ENCODE measurements at regions not wholly inside any gene's neighbourhood (a gene's known extent, or its start where the extent isn't known, plus 50 kb on each side); places are given as distances from the start of the nearest gene placed in this dataset.

DNA sequence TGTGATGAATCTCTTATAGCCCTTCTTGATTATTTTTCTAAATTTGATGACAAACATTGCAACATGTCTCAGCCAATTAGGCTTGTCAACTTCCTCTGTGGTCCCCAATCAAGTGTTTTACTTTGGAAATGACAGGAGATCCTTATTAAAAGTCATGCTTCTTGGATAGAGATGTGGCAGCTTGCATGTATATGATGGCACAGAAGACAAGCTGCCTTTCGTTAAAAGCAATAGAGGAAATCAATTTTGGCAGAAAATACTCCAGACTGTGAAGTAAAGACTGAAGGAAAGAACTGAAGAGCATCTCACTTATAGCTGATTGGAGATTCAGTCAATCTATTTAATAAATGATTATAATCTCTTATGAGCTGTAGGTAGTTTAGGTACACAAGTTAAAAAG lies 419.6 kb downstream of the PCDH7 start:
- no peaks in the 10 kb centered on the region for H3K9me3 Mint-ChIP-seq
- H3K36me3 Mint-ChIP-seq, result no peaks in the 10 kb centered on the region
- no peak overlapping the region for H3K27ac Mint-ChIP-seq
- no peaks in the 10 kb centered on the region for H3K27me3 Mint-ChIP-seq
- H3K4me1 Mint-ChIP-seq, result no peaks in the 10 kb centered on the region
- no peak overlapping the region for H3K4me3 Mint-ChIP-seq

DNA sequence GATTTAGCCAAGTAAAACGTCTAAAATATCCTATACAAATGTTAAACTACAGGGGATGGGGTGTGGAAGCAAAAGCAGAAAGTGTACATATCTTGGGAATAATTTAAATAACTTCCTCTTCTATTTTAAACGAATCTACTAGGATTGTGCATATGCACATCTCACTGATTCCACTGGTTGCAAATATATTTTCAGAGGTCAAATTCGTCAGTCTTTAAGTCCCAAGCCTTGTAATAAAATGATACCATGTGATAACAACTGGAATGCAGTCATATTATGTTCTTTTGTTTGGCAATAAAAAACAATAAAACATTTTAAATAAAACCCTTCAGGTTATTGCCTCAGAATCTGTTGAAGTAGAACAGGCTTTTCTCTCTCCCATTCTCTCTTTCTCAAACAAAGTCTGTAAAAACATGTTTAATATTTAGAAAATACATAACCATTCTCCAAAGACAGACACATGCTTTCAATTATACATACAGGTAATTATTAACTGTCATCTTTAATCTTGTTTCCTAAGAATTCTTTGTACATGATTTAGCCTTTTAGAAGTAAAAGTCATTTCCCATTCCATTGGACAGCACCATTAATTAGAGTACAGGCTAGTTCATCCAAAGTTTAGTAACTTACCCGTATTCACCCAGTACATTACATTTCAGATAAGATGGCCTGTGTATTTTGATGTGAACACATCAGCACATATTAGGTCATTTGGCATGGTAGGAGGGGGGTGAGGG lies 421.1 kb downstream of the PCDH7 start:
- no peaks in the 10 kb centered on the region for H3K36me3 Mint-ChIP-seq
- H3K27me3 Mint-ChIP-seq, result no peaks in the 10 kb centered on the region
- H3K4me3 Mint-ChIP-seq, result no peak overlapping the region
- no peak overlapping the region for H3K27ac Mint-ChIP-seq
- no peaks in the 10 kb centered on the region for H3K4me1 Mint-ChIP-seq
- H3K9me3 Mint-ChIP-seq, result peaks cover 5% of the 10 kb centered on the region

DNA sequence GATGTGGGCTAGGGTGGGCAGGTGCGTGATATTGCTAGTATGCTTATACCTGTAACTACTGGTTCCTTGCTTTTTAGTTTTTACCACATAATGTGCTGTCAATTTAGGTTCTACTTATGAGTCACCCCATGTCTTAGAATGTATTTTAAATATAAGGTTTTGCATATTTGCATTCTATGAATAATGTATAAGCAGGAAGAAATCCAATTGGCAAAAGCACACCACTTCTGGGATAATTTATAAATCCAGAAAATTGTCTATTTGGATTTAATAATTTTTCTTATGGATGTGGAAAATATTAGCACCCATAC lies 421.6 kb downstream of the PCDH7 start:
- H3K36me3 Mint-ChIP-seq, result no peaks in the 10 kb centered on the region
- no peaks in the 10 kb centered on the region for H3K27me3 Mint-ChIP-seq
- H3K4me1 Mint-ChIP-seq, result no peaks in the 10 kb centered on the region
- H3K27ac Mint-ChIP-seq, result no peak overlapping the region
- H3K9me3 Mint-ChIP-seq, result peaks cover 8% of the 10 kb centered on the region
- no peak overlapping the region for H3K4me3 Mint-ChIP-seq

DNA sequence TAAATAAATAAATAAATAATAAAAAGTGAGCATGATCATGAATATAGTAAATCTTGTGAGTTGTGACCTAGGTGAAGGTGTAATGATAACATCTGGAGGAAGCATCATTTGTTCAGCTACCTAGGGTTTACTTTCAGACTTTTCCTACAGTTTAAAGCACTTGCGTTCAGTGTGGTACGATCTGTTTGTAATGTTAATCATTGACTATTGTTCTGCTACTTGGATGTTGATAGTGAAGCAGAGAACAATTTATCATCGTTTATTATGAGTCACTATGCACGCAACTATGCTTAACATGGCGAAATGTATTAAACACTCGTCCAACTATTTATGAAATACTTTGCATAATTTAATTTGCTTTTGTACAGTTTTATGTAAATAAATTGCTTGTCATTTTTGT lies 426.2 kb downstream of the PCDH7 start:
- H3K4me1 Mint-ChIP-seq, result no peaks in the 10 kb centered on the region
- H3K36me3 Mint-ChIP-seq, result no peaks in the 10 kb centered on the region
- no peak overlapping the region for H3K4me3 Mint-ChIP-seq

DNA sequence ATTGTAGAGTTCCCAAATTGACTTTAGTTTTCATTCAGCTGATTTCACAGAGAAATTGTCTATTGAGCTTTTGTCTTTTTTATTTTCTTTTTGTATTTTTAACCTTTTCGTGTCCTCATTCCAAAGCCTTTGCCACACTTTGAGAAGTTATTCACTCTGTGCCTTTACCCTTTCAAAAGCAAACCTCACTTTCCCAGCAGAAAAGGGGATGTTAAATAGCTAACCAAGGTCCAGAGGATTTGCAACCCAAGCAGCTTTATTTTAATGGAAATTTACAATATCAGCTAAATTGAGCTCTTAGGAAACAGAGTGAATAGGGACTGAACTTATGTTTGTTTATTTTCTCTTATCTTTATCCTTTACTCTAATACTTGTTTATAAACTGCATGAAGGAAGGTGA lies 428.8 kb downstream of the PCDH7 start:
- H3K27ac Mint-ChIP-seq, result no peak overlapping the region
- H3K4me1 Mint-ChIP-seq, result no peaks in the 10 kb centered on the region
- H3K4me3 Mint-ChIP-seq, result no peak overlapping the region
- H3K36me3 Mint-ChIP-seq, result no peaks in the 10 kb centered on the region
- H3K9me3 Mint-ChIP-seq, result peaks cover 8% of the 10 kb centered on the region
- H3K27me3 Mint-ChIP-seq, result no peaks in the 10 kb centered on the region

More for the DNA sequence above, 426.2 kb downstream of the PCDH7 start:
- H3K27ac Mint-ChIP-seq, result no peak overlapping the region
- peaks cover 8% of the 10 kb centered on the region for H3K9me3 Mint-ChIP-seq
- H3K27me3 Mint-ChIP-seq, result no peaks in the 10 kb centered on the region

DNA sequence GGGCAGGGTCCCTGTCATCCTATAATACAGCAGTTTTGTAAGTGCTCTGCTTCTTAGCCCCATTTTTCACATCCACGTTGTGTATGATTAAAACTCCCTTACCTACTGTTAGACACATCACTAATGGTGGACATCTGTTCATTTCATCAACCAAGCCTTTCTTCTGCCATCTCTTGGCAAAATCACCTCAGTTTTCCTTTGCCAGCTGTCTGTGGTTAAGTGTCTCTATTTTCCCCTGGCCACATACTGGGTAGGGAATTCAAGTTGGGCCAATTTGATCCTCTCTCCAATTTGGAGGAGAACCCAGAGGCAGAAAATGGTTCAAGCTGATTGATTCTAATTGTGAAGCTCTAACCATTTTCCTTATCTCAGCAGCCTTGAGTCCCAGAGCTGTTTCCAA lies 436.1 kb downstream of the PCDH7 start:
- H3K9me3 Mint-ChIP-seq, result peaks cover 6% of the 10 kb centered on the region
- H3K4me1 Mint-ChIP-seq, result no peaks in the 10 kb centered on the region
- H3K36me3 Mint-ChIP-seq, result no peaks in the 10 kb centered on the region
- no peak overlapping the region for H3K27ac Mint-ChIP-seq
- no peaks in the 10 kb centered on the region for H3K27me3 Mint-ChIP-seq
- H3K4me3 Mint-ChIP-seq, result no peak overlapping the region

DNA sequence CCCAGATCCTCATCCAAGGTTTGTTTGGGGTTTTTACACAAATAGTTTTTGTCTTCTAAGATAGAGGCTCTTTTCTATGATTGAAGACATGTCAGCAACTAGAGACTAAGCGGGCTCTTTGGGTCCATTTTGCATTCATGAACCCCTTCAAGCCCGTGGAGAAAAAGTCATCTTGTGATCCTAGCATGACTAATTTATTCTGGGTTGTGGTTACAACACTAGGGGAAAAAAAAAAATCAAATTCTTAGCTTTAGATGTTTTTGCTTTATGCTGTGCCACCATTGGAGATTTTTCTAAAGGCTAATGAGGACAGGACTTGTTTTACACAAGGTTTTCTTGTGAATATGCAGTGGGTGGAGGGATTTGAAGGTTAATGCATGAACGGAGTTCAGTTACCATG lies 440.0 kb downstream of the PCDH7 start:
- Mint-ChIP-seq H3K27ac (no peak overlapping the region), H3K4me3 (no peak overlapping the region), H3K4me1 (no peaks in the 10 kb centered on the region), H3K27me3 (no peaks in the 10 kb centered on the region), H3K36me3 (no peaks in the 10 kb centered on the region), H3K9me3 (peaks cover 6% of the 10 kb centered on the region)

DNA sequence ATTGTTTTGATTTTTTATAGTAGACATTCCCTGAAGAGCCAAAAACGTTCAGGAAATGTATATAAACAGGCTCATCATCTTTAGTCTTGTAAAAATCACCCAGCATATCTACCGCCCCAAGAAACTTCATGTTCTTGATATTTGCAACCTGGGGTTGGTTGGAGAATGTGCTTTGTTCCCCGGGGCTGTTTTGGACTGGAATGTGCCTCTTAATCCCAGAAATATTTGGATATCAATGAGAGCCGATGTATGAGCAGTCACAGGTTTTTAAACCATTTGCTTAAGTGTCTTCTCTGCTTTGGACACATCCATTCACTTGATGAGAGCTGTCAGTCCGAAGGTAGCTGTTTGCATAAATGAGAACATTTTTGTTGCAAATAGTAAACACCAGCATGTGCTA lies 449.7 kb downstream of the PCDH7 start:
- Mint-ChIP-seq H3K4me1 (no peaks in the 10 kb centered on the region), H3K27ac (no peak overlapping the region), H3K4me3 (no peak overlapping the region), H3K36me3 (no peaks in the 10 kb centered on the region), H3K27me3 (no peaks in the 10 kb centered on the region), H3K9me3 (peaks cover 5% of the 10 kb centered on the region)

DNA sequence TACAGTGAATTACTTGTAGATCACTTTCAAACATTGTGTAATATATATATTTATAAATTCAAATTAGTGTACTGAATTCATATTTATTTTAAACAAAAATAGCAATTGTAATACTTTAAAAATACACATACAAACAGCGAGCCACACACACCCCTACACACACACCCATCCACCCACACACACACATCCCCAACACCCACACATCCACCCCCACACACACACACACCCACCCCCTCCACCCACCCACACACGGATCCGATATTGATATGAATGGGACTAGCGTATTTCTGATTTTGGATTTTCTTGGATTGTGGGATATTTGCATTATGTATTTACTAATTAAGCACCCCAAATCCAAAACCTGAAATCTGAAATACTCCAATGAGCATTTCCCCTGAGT lies 451.2 kb downstream of the PCDH7 start:
- Mint-ChIP-seq H3K27me3 (no peaks in the 10 kb centered on the region), H3K27ac (no peak overlapping the region), H3K4me3 (no peak overlapping the region), H3K4me1 (no peaks in the 10 kb centered on the region), H3K9me3 (peaks cover 5% of the 10 kb centered on the region), H3K36me3 (no peaks in the 10 kb centered on the region)

DNA sequence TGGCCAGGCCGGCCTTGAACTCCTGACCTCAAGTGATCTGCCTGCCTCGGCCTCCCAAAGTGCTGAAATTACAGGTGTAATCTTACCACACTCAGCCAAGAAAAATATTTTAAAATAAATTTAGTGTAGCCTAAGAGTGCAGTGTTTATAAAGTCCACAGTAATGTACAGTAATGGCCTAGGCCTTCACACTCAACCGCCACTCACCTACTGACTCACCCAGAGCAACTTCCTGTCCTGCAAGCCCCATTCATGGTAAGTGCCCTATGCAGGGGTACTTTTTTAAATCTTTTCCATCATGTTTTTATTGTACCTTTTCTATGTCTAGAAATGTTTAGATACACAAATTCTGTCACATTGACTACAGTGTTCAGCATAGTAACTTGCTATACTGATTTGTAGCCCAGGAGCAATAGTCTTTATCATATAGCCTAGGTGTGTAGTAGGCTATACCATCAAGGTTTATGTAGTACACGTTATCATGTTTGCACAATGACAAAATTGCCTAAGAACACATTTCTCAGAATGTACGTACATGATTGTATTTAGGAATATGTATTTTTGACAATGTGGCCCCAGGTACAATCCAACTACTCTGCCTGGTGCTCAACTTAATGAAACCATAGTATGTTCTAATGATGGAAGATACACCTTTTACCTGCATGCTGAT lies 455.2 kb downstream of the PCDH7 start:
- no peak overlapping the region for H3K27ac Mint-ChIP-seq
- H3K36me3 Mint-ChIP-seq, result no peaks in the 10 kb centered on the region
- H3K4me3 Mint-ChIP-seq, result no peak overlapping the region
- peaks cover 5% of the 10 kb centered on the region for H3K9me3 Mint-ChIP-seq
- H3K27me3 Mint-ChIP-seq, result no peaks in the 10 kb centered on the region
- no peaks in the 10 kb centered on the region for H3K4me1 Mint-ChIP-seq

DNA sequence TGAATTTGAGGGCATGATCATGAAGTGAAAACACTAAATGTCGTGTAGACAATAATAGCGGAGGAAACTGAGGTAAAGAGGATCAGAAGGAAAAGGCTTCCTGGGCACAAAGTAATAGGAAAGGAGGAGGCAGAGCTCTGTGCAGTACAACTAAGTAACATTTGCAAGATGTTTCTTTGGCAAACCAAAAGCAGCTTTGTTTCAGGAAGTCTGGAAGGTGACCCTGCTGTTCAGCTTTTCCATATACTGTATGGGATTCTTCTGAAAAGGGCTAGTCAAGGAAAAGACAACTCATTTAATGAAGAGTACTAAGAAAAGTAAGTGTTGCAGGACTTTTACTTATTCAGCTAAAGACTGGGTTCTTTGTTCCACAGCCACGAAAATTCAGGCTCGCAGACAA lies 463.1 kb downstream of the PCDH7 start:
- H3K9me3 Mint-ChIP-seq, result no peaks in the 10 kb centered on the region
- H3K4me3 Mint-ChIP-seq, result no peak overlapping the region
- H3K4me1 Mint-ChIP-seq, result no peaks in the 10 kb centered on the region
- no peak overlapping the region for H3K27ac Mint-ChIP-seq
- H3K36me3 Mint-ChIP-seq, result no peaks in the 10 kb centered on the region
- H3K27me3 Mint-ChIP-seq, result no peaks in the 10 kb centered on the region

DNA sequence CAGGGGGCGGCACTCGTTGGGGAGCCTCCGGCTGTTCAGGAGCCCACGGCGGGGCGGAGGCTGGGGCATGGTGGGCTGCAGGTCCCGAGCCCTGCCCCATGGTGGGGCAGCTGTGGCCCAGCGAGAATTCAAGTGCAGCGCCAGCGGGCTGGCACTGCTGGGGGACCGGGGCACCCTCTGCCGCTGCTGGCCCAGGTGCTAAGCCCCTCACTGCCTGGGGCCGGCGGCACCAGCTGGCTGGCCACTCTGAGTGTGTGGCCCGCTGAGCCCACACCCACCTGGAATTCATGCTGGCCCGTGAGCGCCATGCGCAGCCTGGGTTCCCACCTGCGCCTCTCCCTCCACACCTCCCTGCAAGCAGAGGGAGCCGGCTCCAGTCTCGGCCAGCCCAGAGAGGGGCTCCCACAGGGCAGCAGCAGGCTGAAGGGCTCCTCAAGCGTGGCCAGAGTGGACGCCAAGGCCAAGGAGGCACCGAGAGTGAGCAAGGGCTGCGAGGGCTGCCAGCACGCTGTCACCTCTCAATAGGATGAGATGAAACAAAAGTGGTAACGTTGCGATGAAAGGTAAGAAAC lies 464.9 kb downstream of the PCDH7 start:
- Mint-ChIP-seq H3K4me1 (no peaks in the 10 kb centered on the region), H3K27me3 (no peaks in the 10 kb centered on the region), H3K36me3 (no peaks in the 10 kb centered on the region)

DNA sequence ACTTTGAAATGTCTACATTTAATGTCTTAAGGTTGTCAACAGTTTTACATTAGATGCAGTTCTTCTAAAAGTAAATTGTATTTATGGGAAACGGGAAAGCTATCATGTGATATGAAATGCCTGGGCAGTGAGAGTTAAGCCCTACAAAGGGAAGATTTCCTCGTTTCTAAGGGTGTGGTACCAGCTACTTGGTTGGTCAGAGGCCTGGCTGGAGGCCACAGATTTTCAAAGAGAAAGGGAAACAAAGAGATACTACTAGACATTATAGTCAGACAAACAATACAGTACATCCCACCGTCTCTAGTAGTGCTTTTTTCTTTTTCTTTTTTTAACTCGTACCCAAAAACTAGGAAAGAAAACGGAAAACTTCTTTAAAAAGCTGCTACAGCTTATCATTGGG lies 467.8 kb downstream of the PCDH7 start:
- Mint-ChIP-seq H3K4me1 (no peaks in the 10 kb centered on the region), H3K36me3 (no peaks in the 10 kb centered on the region), H3K4me3 (no peak overlapping the region), H3K27me3 (no peaks in the 10 kb centered on the region), H3K9me3 (no peaks in the 10 kb centered on the region), H3K27ac (no peak overlapping the region)

More for the DNA sequence above, 464.9 kb downstream of the PCDH7 start:
- no peak overlapping the region for H3K27ac Mint-ChIP-seq
- H3K4me3 Mint-ChIP-seq, result no peak overlapping the region
- H3K9me3 Mint-ChIP-seq, result no peaks in the 10 kb centered on the region

DNA sequence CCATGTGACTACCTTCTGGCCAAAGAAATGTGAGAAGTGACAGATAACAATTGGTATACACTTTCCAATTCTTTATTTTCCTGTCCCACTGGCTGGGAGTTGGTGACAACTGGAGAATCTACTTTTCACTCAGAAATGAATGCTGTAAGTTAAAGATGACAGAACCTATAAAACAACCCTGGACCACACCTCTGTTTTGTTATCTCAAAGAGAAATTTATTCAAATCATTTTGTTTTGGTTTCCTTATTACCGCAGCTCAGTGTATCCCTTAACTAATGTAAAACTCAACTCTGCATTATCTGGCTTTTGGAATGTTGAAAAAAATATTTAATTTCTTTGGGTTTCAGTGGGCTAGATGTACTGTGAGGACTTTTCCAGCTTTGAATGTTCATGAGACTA lies 469.8 kb downstream of the PCDH7 start:
- Mint-ChIP-seq H3K4me1 (no peaks in the 10 kb centered on the region), H3K27me3 (no peaks in the 10 kb centered on the region), H3K4me3 (no peak overlapping the region), H3K27ac (no peak overlapping the region), H3K9me3 (no peaks in the 10 kb centered on the region), H3K36me3 (no peaks in the 10 kb centered on the region)

DNA sequence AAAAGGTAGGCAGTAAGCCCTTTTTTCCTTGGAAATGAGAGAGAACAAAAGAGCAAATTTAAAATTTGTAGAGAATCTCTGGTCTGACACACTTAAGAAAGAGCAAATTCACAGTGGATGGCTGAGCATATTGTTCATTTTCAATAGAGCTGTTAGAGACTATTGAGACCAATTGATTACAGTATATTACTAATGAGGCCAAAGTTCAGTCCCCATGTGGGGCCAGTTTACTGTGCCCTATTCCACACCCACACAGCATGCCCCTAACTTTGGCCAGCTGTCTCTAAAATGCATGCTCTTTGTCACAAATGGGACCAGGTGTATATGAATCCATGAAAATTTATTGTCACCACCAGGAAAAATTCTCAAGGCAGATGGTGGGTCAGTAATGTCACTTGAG lies 470.5 kb downstream of the PCDH7 start:
- no peak overlapping the region for H3K27ac Mint-ChIP-seq
- no peaks in the 10 kb centered on the region for H3K9me3 Mint-ChIP-seq
- no peaks in the 10 kb centered on the region for H3K27me3 Mint-ChIP-seq
- H3K36me3 Mint-ChIP-seq, result no peaks in the 10 kb centered on the region
- no peak overlapping the region for H3K4me3 Mint-ChIP-seq
- H3K4me1 Mint-ChIP-seq, result no peaks in the 10 kb centered on the region

DNA sequence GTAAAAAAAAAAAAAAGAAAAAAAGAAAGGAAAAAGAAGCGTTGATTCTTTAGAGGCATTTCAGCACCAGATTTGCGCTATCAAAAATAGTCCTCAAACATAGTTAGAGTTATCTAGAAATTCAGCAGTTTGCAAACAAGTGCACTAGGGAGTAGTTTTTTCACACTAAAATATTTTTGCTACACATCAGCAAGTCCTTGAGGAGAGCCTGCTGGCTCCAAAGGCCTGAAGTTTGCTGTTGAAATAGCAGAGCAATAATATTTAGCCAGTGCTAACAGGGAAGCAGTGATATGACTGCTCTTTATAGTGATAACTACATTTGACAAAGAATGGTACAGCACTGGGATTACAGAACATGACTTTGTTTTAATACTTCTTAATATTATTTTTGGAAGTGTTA lies 472.2 kb downstream of the PCDH7 start:
- Mint-ChIP-seq H3K9me3 (no peaks in the 10 kb centered on the region), H3K27ac (no peak overlapping the region), H3K27me3 (no peaks in the 10 kb centered on the region), H3K36me3 (no peaks in the 10 kb centered on the region), H3K4me3 (no peak overlapping the region), H3K4me1 (no peaks in the 10 kb centered on the region)

All from activated naive CD4-positive, alpha-beta T cell treated with anti-CD3 and anti-CD28 coated beads, Interleukin-2, amount 50 U/mL, for 24 hours (primary cell).